ENCODE measurements at regions not wholly inside any gene's neighbourhood (a gene's known extent, or its start where the extent isn't known, plus 50 kb on each side); places are given as distances from the start of the nearest gene placed in this dataset.

GRCh38 chr11:127462065-127462344, 461.4 kb upstream of the KIRREL3 start:
- Mint-ChIP-seq H3K27ac (peak overlapping the region; percentile 71), H3K9me3 (no peaks in the 10 kb centered on the region), H3K4me3 (peak overlapping the region; percentile 39), H3K4me1 (peaks cover 73% of the 10 kb centered on the region), H3K27me3 (ENCODE audit: insufficient read depth) (no peaks in the 10 kb centered on the region), H3K36me3 (ENCODE audit: low read depth) (no peaks in the 10 kb centered on the region)
- TF ChIP-seq CTCF (conservative IDR thresholded peaks at IDR 0.05), result no peak
- Histone ChIP-seq H3K27ac (ENCODE audit: low read depth, low read length) (no peak overlapping the region), H3K4me1 (ENCODE audit: control insufficient read depth, insufficient read depth, low read length) (peaks cover 42% of the 10 kb centered on the region), H3K9ac (ENCODE audit: extremely low read depth, low read length, poor library complexity, severe bottlenecking) (no peak overlapping the region), H3K36me3 (ENCODE audit: control insufficient read depth, insufficient read depth, low read length) (no peaks in the 10 kb centered on the region), H3K4me3 (ENCODE audit: low read length) (peak overlapping the region; percentile 25), H3K27me3 (ENCODE audit: control insufficient read depth, insufficient read depth, low read length, poor library complexity, severe bottlenecking) (no peaks in the 10 kb centered on the region), H3K9me3 (ENCODE audit: control insufficient read depth, low read length) (no peaks in the 10 kb centered on the region)
- 33 to 57% methylated on average over 1 to 3 of the region's 3 CpGs for WGBS, 2 experiments (ENCODE audit: insufficient coverage in 1 of 2, insufficient read length in 1 of 2)
- DNase-seq, result no peak

GRCh38 chr11:127461241-127462064, 460.9 kb upstream of the KIRREL3 start:
- Mint-ChIP-seq H3K36me3 (ENCODE audit: low read depth) (no peaks in the 10 kb centered on the region), H3K9me3 (no peaks in the 10 kb centered on the region), H3K4me1 (peaks cover 75% of the 10 kb centered on the region), H3K27me3 (ENCODE audit: insufficient read depth) (no peaks in the 10 kb centered on the region), H3K27ac (peak overlapping the region; percentile 77), H3K4me3 (peak overlapping the region; percentile 39)
- peaks cover 43% of the 10 kb centered on the region for H3K4me1 ChIP-seq (ENCODE audit: control insufficient read depth, insufficient read depth, low read length)
- peak overlapping the region; percentile 25 for H3K4me3 ChIP-seq (ENCODE audit: low read length)
- H3K36me3 ChIP-seq (ENCODE audit: control insufficient read depth, insufficient read depth, low read length), result no peaks in the 10 kb centered on the region
- no peaks in the 10 kb centered on the region for H3K9me3 ChIP-seq (ENCODE audit: control insufficient read depth, low read length)
- no peak for TF ChIP-seq CTCF (conservative IDR thresholded peaks at IDR 0.05)
- DNase-seq, result no peak
- no peak overlapping the region for H3K9ac ChIP-seq (ENCODE audit: extremely low read depth, low read length, poor library complexity, severe bottlenecking)
- 58 to 65% methylated on average over 4 to 6 of the region's 6 CpGs for WGBS, 2 experiments (ENCODE audit: insufficient coverage in 1 of 2, insufficient read length in 1 of 2)
- no peaks in the 10 kb centered on the region for H3K27me3 ChIP-seq (ENCODE audit: control insufficient read depth, insufficient read depth, low read length, poor library complexity, severe bottlenecking)
- H3K27ac ChIP-seq (ENCODE audit: low read depth, low read length), result no peak overlapping the region

GRCh38 chr11:127458561-127458960, 458.0 kb upstream of the KIRREL3 start:
- no peak overlapping the region for H3K9ac ChIP-seq (ENCODE audit: extremely low read depth, low read length, poor library complexity, severe bottlenecking)
- no peaks in the 10 kb centered on the region for H3K9me3 Mint-ChIP-seq
- H3K27me3 Mint-ChIP-seq (ENCODE audit: insufficient read depth), result no peaks in the 10 kb centered on the region
- no peak overlapping the region for H3K4me3 ChIP-seq (ENCODE audit: low read length)
- H3K27ac ChIP-seq (ENCODE audit: low read depth, low read length), result no peak overlapping the region
- H3K4me3 Mint-ChIP-seq, result no peak overlapping the region
- peak overlapping the region; percentile 16 for H3K27ac Mint-ChIP-seq
- TF ChIP-seq CTCF (conservative IDR thresholded peaks at IDR 0.05), result no peak
- no peaks in the 10 kb centered on the region for H3K27me3 ChIP-seq (ENCODE audit: control insufficient read depth, insufficient read depth, low read length, poor library complexity, severe bottlenecking)
- no peaks in the 10 kb centered on the region for H3K36me3 ChIP-seq (ENCODE audit: control insufficient read depth, insufficient read depth, low read length)
- H3K4me1 Mint-ChIP-seq, result peaks cover 78% of the 10 kb centered on the region
- H3K36me3 Mint-ChIP-seq (ENCODE audit: low read depth), result no peaks in the 10 kb centered on the region
- no peaks in the 10 kb centered on the region for H3K9me3 ChIP-seq (ENCODE audit: control insufficient read depth, low read length)
- peaks cover 42% of the 10 kb centered on the region for H3K4me1 ChIP-seq (ENCODE audit: control insufficient read depth, insufficient read depth, low read length)
- DNase-seq, result peak; percentile 55
- WGBS, 2 experiments (ENCODE audit: insufficient coverage in 1 of 2, insufficient read length in 1 of 2), result 58 to 100% methylated on average over 1 to 2 of the region's 2 CpGs
